GM19025 (cell line): ENCODE measurements at regions not wholly inside any gene's neighbourhood (a gene's known extent, or its start where the extent isn't known, plus 50 kb on each side); places are given as distances from the start of the nearest gene placed in this dataset.
"Not testable (repeated sequence)": the region's sequence is repeated elsewhere in the genome, so short reads cannot be mapped to it uniquely, and the experiment has no call there.

Experiments
- ATAC-seq: cut with Tn5 transposase; IDR thresholded peaks from one replicate; pipeline ENCODE4 v1.9.1; 2021; ENCODE audit warnings: mild to moderate bottlenecking, low read depth, moderate library complexity; ENCODE audit not compliant: unreplicated experiment

- ATAC-seq: no peak
Measured at GRCh38 chr3:177447938-177448337, 250.7 kb upstream of the TBL1XR1 start.

GRCh38 chr3:177448987-177449359, 251.7 kb upstream of the TBL1XR1 start:
- peak; percentile 9 for ATAC-seq

- ATAC-seq: peak; percentile 84
Measured at GRCh38 chr3:177449360-177450006, 252.2 kb upstream of the TBL1XR1 start.

- no peak for ATAC-seq
Measured at GRCh38 chr3:177451301-177451750, 254.0 kb upstream of the TBL1XR1 start.

DNA sequence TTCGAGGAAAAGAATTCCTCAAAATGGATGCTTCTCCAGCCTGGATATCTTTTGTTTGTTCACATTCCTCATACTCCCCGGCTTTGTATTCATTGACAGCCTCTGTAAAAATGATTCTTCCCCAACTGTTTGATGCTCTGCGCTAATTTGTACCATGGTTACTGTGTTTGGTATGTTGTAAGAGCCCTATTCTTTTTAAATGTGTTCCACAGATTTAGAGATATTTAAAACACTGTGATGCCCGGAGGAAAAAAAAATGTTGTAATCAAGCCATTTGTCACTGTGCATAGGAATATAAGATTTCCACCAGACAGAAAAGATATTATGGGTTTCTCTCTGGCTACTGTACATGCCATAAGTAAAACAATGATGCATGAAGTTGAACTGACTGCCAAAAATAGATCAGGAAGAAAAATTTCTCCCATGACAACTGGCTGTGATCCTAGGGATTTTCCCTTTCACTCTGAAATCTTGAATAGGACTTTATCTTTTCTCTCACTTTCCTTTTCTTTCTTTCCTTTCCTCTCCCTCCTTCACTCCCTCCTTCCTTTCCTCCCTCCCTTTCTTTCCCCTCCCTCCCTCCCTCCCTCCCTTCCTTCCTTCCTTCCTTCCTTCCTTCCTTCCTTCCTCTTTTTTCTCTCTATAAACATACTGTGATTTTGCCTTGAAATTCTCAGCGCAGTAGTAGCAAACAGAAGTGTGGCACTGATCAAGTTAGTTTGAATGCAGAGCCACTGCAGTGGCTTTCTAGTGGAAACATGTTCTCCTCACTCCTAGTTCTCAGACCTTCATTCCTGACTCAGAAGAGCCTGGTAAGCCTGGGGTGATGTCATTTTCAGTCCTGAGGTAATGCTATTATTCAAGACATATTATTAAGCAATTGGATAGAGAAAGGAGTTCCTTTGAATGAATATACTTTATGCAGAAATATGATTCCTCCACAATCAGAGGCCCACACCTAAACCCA, 254.9 kb upstream of the TBL1XR1 start:
- ATAC-seq: no peak

DNA sequence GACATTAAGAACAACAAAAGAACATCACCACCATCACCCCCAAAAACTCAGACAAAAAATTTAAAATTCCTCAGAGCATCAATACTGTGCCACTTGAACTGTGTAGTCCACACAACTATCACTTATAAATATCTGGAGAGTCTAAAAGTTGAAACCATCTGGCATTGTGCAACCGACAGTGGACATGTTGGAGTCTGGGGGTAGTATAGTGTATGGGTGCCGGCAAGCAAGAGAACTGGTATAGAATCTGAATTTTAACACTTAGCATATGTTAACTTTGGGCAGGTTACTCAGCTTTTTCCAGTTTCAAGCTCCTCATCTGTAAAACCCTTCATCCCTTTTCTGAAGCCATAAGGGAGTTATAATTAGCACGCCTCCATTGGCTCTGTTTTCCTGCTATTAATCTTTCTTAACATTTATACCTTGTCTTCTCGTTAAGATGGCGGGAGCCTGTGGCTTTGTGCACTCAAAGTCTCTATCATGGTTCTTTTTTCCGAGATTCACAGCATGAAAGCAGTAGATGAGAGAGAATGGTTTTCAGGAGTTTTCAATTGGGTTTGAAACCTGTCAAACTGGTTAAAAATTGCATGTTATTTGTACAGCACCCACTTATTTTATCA, 255.7 kb upstream of the TBL1XR1 start:
- ATAC-seq: no peak

GRCh38 chr3:177453451-177453844, 256.2 kb upstream of the TBL1XR1 start:
- no peak for ATAC-seq

DNA sequence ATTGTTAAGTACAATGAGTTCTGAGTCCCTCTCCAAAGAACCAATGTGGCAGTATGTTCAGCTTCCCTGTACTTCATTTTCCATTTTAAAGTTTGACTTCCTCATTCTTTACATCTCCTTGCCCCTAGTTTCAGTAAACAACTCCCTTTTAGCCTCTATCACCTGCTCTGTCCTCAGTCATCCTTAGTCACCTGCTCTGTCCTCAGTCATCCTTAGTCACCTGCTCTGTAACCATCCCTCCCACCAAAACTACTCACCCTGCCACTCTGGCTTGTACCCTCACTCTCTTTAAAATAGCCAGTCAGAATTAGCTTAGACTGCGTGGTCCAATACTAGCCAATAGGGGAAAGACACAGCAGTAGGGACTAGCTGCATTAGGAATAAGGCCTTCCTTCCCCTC, 259.9 kb upstream of the TBL1XR1 start:
- ATAC-seq: not testable (repeated sequence)

- ATAC-seq: no peak
Measured at GRCh38 chr3:177459401-177459800, 262.1 kb upstream of the TBL1XR1 start.

DNA sequence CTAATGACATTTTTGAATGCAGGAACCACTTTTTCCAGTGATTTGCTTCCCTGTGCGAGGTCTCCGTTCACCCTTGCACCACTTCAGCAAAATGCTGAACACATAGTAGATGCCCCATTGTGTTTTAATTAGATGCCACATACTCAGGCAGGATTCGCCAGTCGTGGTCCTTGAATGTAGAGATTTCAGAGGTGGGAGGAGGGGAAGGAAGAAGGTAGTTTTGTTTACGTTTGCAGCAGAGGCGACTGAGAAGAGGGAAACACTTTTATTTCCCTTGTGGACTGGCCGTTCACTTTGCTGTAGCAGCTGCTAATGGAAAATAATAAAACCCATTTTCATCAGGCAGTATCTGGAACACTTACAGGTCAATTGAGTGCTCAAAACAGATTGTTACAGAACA, 262.8 kb upstream of the TBL1XR1 start:
- no peak for ATAC-seq

DNA sequence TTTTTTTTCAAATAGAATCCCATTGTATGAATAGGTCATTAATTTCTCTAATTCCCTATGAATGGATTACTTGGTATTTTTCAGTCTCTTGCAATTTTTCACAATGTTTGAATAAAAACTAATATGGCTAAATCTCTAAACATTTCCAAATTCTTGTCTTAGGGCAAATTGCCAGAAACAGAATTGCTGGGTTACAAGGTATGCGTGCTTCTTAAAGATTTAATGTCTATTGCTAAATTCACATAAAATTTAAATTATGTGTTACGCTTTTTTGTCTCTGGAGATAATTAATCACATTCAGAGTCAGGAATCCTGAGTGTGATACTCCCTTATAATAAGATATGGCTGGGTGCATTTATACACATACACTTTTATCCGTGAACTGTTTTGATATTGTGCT, 264.5 kb upstream of the TBL1XR1 start:
- no peak for ATAC-seq

DNA sequence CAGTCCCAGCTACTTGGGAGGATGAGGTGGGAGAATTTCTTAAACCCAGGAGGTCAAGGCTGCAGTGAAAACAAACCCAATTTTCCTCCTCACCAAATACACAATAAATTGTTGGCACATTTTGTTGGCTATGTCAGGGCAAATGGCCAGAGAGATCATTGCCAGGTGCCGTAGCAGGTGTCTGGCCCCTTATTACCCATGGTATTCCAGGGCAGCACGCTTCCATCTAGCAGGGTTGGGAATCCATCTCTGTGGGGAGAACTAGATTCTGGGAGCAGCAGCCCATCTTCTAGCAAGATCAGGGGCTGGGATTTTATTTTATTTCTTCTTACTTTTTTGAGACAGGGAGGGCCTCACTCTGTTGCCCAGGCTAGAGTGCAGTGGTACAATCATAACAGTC, 266.1 kb upstream of the TBL1XR1 start:
- not testable (repeated sequence) for ATAC-seq

GRCh38 chr3:177463863-177464262, 266.6 kb upstream of the TBL1XR1 start:
- ATAC-seq: no peak

DNA sequence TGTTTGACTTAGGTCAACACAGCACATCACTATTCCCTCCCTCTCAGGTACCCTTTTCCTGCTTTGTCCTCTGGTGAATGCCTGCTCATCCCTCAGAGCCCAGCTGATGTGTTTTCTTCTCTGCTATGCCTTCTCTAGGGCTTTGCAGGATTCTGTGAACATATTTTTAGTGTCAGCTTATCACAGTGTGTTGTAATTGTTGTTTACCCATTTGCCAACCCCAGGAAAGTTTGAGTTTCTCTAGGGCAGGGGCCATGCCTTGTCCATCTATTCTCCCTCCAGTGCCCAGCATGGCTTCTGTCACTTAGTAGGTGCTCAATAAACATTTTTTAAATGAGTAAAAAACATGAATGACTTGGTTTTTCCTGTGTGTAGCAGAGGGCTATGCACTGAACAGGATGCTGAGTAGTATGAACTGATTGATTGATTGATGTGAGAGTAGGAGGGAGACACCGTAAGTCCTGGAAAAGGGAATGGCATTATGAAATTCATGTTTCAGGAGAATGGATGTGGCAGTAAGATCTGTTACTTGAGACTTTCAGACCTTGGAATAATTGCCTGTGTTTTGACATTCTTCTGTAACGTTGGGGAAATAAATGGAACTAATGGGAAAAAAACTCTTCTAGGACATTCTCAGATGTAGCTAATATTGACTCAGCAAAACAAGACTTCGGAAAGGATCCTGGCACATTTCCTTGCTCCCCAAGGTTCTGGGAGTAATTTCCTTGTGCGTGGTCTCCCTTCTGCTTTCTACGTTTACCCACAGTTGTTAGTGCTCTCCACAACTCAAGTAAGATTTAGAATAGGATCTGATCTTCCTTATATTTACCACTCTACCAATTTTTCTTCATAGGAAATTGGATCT, 267.3 kb upstream of the TBL1XR1 start:
- ATAC-seq: no peak

DNA sequence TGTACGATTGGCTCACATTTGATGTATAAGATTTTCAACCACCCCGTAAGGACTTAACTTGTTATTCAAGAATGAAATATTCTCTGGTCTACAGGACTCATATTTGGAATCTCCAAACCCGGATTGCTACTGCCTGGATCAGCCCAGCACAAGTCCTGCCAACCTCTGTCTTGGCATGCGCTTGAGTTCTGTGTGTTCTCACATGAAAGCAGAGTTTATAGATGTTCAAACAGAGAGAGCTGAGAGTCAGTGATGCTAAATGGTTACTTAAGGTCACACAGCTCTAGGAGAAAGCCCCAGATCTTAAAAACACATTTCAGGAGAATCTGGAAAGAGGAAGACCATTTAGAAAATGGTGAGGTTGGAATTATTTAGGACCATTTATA, 268.0 kb upstream of the TBL1XR1 start:
- ATAC-seq: no peak

DNA sequence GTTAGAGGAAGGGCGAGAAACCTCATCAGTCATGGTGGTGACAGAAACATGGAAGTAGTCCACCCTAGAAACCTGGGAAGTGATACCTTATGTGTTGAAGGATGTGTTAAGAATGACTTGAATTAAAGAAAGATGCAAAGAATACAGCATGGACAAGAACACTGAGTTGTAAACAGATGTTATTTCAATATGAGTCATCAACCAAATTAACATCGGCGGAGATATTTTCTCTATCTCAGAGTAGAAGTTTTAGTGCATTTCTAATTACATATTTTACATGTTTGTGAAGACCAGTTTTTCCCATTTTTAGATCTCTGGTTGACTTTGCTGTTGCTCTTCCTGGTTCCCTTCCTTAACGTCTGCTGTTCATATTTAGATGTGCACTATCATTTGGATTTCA, 268.8 kb upstream of the TBL1XR1 start:
- no peak for ATAC-seq

- ATAC-seq: not testable (repeated sequence)
Measured at GRCh38 chr3:177466622-177467021, 269.3 kb upstream of the TBL1XR1 start.

DNA sequence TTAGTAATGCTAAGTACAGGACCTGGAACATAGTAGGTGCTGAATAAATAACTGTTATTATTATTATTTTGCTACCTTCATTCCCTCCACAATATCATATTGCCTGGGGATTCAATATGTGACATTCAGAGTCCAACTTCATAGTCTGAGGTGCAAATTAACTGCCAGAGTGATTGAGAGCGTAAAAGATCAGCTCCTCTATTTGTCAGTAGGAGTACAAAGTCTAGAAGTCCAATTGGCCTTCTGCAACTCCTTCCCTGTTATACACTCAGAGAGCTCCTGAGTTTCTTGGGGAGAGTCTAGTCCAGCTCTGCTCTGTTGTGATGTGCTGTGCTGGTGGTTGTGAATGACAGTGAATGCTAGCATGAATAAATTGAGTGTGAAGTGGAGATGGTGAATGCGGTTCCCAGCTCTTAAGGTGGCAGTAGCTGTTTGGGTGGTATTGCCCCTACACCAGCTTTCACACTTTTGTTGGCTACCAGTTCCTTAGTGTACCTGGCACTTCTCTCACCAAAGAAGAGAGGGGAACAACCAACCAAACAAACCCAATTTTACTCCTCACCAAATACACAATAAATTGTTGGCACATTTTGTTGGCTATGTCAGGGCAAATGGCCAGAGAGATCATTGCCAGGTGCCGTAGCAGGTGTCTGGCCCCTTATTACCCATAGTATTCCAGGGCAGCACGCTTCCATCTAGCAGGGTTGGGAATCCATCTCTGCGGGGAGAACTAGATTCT, 270.1 kb upstream of the TBL1XR1 start:
- no peak for ATAC-seq

GRCh38 chr3:177468331-177468730, 271.0 kb upstream of the TBL1XR1 start:
- no peak for ATAC-seq

- no peak for ATAC-seq
Measured at GRCh38 chr3:177468816-177469215, 271.5 kb upstream of the TBL1XR1 start.
